H1 (cell line): ENCODE measurements at regions not wholly inside any gene's neighbourhood (a gene's known extent, or its start where the extent isn't known, plus 50 kb on each side); places are given as distances from the start of the nearest gene placed in this dataset.

Experiments used
- CREB1 ChIP-seq: IDR thresholded peaks from 2 replicates; pipeline ENCODE4 v1.6.1; 2012; ENCODE audit warnings: inconsistent platforms
- POLR2A ChIP-seq, 2 experiments: IDR thresholded peaks; 1 replicate in 1 of 2; 2 replicates in 1 of 2; pipeline ENCODE4 v1.6.1; 2011; ENCODE audit warnings: low read depth in 2 of 2, low read length in 2 of 2, mild to moderate bottlenecking in 2 of 2; ENCODE audit errors: control extremely low read depth in 1 of 2
- SP1 ChIP-seq: IDR thresholded peaks from 2 replicates; pipeline ENCODE4 v1.6.1; 2011; ENCODE audit warnings: low read depth, low read length
- TBP ChIP-seq: IDR thresholded peaks from 2 replicates; pipeline ENCODE4 v1.6.1; 2011; ENCODE audit warnings: low read depth, low read length, improper control_type of control experiment
- TF ChIP-seq, protein P1 (sequence below), 3 experiments: IDR thresholded peaks; 1 replicate in 2 of 3; 2 replicates in 1 of 3; pipeline versions ENCODE4 v1.5.1 to v1.6.1; 2011; ENCODE audit warnings: low read length in 3 of 3, mild to moderate bottlenecking in 3 of 3, inconsistent platforms in 2 of 3, low read depth in 1 of 3, moderate library complexity in 1 of 3; ENCODE audit not compliant: insufficient read depth in 1 of 3; ENCODE audit errors: control extremely low read depth in 1 of 3

DNA sequence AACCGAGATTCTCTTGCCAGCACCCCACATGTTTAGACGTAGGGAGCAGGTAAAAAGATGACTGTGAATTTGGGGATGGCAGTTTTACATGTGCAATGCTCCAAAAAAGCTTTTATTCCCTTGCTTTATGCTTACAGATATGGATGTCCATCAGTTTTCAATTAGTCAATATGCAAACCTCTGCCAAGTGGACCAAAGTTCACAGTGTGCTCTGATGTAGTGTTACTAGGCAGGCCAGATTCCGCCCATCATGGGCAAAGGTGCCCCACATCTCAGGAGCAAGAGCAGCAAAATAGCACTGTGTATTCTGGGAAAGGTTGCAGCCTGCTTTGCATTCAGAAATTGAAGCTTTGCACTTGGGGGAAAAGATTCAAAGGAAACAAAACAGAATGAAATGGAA, 329.7 kb upstream of the ZEB2 start (continued):
- no peak for TF ChIP-seq CREB1
- no peak for TF ChIP-seq POLR2A (IDR thresholded peaks at IDR 0.05; ENCODE audit: control extremely low read depth in 1 of 2, low read depth in 2 of 2, low read length in 2 of 2)
- TF ChIP-seq SP1: no peak
- no peak for TF ChIP-seq TBP
- TF ChIP-seq, protein P1, sequence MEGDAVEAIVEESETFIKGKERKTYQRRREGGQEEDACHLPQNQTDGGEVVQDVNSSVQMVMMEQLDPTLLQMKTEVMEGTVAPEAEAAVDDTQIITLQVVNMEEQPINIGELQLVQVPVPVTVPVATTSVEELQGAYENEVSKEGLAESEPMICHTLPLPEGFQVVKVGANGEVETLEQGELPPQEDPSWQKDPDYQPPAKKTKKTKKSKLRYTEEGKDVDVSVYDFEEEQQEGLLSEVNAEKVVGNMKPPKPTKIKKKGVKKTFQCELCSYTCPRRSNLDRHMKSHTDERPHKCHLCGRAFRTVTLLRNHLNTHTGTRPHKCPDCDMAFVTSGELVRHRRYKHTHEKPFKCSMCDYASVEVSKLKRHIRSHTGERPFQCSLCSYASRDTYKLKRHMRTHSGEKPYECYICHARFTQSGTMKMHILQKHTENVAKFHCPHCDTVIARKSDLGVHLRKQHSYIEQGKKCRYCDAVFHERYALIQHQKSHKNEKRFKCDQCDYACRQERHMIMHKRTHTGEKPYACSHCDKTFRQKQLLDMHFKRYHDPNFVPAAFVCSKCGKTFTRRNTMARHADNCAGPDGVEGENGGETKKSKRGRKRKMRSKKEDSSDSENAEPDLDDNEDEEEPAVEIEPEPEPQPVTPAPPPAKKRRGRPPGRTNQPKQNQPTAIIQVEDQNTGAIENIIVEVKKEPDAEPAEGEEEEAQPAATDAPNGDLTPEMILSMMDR (IDR thresholded peaks at IDR 0.05; ENCODE audit: control extremely low read depth in 1 of 3, insufficient read depth in 1 of 3, low read depth in 1 of 3, low read length in 3 of 3): no peak
- TF ChIP-seq, all 59 proteins: peak for 0
